Stimulated activated CD4-positive, alpha-beta T cell treated with anti-CD3 and anti-CD28 coated beads, Interleukin-2, amount 100 ng/mL, for 24 hours (primary cell): ENCODE measurements at regions not wholly inside any gene's neighbourhood (a gene's known extent, or its start where the extent isn't known, plus 50 kb on each side); places are given as distances from the start of the nearest gene placed in this dataset.
"Not testable (repeated sequence)": the region's sequence is repeated elsewhere in the genome, so short reads cannot be mapped to it uniquely, and the experiment has no call there.

ENCODE experiments used
- DNase-seq, 2 donors: peaks; one replicate each; pipeline ENCODE4 v3.0.0-alpha.2; 2020

DNA sequence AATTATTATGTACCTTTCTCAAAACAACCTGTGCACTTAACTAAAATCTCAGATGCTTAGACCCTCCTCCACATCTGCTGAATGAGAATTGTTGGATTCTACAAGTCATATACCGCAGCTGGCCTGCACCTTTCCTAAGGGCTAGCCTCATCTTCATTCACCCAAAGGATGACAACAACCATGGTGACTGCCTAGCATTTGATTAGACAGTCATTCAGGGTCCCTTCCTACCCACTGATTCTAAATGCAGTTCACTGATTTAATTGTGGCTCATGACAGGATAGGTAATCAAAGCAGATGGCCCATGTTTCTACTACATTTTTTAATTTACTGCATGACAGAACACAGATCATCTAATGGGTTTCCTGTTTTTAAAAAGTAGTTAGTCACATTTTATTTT, 551.9 kb upstream of the SLC10A2 start:
- no peak for DNase-seq

DNA sequence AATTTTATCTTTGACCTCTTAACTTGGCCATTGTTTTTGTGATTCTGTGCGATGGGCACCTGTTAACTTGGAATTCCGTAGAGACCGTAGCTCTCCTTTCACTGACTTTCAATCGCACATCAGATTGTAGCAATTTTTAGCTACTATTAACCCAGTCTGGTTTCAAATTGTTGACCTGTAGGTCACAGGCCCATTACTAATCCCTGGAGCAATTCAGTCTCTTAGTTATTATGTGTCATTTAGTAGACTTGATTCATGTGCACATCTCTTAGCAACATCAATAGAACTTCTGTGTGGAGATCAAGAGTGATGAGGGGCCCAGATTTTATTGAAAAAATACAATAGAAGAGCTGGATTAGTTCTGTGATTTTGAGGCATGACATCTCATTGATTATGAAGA, 549.6 kb upstream of the SLC10A2 start:
- DNase-seq: no peak

DNA sequence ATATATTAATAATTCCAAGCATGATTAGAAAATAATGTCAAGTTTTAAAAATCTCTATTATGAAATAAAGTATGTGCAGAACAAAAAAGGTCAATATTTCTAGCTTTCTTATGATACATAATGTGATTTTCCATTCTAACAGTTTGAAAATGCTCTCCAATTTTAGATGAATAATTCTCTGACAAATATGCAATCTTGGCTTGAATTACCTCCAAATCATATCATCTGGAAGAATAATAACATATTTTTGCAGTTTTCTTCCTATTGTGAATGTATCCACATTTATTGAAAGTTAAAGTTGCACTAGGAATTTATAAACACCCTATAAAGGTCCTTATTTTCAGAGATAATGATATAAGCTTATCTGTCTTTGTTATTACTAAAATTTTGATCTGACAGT, 548.5 kb upstream of the SLC10A2 start:
- DNase-seq: no peak

DNA sequence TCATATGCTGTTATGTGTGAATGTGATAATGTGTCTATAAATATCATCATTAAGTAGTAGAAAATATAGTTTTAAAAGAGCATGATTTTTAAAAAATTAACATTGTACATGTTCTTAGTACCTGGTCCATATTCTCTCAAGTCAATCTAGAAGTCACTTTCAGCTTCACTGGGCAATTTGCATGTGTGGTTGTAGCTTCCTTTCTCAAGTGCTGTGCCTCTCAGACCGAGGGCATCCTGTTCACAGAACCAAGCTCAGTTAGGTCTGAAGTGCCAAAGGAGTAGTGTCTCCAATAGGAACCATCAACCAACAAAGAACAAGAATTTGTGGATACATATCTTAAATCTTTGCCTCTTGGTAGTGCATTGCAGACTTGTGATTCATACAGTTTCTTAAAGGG, 541.8 kb upstream of the SLC10A2 start:
- no peak for DNase-seq

DNA sequence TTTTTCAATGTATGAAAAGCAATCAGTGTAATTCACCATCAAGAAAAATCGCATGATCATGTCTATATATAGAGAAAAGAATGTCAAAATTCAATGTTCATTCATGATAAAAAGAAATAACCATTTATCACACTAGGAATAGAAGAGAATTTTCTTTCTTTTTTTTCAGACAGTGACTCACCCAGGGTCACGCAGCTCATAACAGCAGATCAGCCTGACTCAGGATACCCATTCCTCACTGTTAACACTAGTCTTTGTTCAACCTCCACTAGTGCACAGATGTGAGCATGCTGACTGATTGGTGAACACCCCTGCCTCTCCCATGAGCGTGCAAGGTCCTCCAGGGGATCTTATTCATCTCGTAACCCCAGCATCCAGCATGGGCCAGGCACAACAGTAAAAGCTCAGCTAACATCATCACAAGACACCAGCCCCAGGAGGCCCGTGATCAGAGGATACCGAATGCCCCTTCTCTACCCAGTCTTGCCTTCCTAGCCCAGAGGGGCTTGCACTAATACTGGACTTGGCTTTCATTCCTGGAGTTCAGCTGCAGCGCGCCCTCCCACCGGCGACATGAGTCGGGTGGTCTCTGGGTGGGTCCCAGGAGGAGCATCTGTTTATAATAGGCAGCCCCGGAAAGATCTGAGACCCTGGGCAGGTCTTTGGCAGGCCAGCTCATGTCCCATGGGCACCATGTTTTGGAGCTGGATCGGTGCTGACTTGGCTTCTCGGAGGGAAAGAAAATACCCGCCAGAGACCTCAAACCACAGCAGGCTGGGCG, 539.5 kb upstream of the SLC10A2 start:
- DNase-seq: no peak

DNA sequence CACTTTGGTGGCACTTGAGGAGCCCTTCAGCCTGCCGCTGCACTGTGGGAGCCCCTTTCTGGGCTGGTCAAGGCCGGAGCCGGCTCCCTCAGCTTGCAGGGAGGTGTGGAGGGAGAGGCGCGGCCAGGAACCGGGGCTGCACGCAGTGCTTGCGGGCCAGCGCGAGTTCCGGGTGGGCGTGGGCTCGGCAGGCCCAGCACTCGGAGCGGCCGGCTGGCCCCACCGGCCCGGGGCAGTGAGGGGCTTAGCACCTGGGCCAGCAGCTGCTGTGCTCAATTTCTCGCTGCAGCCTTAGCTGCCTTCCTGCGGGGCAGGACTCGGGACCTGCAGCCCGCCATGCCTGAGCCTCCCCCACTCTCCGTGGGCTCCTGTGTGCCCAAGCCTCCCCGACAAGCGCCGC, 533.7 kb upstream of the SLC10A2 start:
- not testable (repeated sequence) for DNase-seq

DNA sequence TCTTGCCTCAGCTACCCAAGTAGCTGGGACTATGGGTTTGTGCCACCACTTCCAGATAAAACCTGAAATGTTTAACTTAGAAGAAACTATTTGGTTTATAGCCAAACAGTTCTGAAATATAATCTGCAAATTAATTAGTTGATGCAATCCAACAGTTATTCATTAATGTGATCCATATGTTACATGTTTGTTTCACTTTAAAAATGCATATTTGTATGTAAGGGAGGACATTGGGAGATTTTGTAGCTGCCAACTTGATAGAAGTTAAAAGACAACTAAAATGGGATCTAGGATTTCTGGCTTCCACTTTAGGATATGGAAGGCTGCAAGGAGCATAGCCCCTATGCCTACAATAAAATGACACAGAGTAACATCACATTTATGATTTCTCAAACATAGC, 532.5 kb upstream of the SLC10A2 start:
- DNase-seq: no peak

DNA sequence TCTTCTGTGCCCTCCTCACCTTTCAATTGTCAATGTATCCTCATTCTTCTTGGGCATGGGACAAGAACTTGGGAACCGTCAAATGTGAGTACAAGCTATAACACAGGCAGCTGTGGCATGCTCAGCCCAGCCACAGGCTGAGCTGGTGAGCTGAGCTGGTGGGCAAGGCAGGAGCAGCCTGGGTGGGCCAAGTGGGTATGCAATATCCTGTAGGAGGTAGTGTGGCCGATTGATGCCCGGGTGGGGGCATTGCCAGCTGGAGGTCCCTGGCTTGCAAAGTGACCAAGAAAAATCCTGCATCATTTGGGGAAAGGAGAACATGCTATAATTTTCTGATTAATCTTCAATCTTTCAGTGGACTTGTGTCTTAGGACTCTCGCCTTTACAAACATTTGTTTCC, 507.2 kb upstream of the SLC10A2 start:
- no peak for DNase-seq

DNA sequence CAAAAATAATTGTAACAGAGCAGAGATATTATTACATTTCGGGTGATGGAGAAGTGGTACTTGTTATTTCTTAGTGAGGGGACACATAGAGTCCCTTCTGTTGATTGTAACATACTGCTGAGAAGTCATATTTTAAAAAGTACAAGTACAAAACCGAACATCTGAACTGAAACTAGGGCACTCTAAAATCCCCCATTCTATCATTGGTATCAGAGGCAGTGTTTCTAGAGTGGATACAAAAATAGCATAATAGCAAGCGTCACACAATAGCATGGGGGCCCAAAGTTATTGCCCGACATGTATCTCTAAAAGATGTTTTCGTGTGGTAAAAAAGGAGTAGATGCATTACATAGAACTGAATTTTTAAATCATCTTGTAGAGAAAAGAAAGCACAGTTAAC, 502.1 kb upstream of the SLC10A2 start:
- DNase-seq: no peak

DNA sequence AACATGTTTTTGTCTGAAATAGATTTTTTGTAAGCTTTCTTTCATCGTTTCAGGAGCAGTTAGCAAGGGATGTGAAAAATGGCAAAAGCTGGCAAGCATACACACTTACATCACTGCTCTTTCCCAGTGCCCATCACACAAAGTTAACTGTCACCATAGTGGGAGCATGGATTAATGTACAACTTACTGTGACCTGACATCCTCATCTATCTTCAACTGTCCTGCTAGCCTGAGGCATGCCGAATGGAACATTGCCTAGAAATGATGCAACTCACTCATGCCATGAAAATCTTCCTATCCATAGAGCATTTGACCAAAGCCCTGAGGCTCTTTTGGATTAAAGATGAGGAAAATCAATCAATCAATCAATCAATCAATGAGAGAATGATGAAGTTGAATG, 491.7 kb upstream of the SLC10A2 start:
- no peak for DNase-seq

DNA sequence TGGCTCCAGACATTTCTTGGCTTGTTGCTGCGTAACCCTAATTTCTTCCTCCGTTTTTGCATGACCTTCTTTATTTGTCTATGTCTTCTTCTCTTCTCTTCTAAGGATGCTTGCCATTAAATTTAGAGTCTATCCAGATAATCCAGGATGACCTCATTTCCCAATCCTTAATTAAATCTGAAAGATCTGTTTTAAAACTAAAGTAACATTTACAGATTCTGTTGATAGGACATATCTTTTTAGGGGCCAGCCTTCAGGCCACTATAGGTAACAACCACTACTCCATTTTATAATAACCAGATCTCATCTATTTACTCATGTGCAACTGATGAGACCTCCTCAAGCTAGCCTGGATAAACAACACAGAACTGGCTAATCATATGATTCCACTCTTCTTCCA, 490.5 kb upstream of the SLC10A2 start:
- no peak for DNase-seq

DNA sequence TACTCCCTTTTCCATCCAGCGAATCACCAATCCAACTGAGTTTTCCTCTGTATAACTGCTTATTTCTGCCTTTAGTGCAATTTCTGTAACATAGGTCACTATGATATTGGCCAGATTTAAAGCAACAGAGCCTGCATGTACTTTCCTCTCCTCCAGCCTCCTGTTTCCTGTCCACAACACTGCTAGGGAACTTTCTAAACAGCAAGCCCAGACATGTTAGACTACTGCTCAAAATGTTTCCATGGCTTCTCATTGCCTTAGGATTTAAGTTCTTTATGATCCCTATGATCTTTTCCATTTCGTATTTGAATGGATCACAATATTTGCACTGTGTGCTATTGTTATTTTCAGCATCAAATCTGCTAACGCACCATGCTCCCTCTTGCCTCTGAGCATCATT, 481.7 kb upstream of the SLC10A2 start:
- no peak for DNase-seq

DNA sequence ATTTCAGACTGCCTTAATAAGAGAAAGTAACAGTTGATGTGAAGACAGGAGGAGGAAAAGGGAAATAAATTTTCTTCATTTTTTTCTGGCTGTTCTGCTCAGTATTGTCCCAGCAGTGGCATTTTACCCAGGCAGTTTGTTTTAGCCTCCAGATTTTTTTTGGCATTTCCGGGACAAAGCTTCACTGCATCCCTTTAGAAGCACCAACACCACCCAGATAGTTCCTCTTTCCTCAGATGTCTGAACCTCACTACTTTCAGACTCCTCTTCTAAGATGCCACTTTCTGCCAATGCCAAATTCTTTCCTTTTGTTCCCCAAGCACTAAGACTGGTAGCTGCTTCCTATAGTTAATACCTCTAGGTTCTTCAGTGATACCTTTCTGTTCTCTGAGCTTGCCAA, 480.1 kb upstream of the SLC10A2 start:
- no peak for DNase-seq

DNA sequence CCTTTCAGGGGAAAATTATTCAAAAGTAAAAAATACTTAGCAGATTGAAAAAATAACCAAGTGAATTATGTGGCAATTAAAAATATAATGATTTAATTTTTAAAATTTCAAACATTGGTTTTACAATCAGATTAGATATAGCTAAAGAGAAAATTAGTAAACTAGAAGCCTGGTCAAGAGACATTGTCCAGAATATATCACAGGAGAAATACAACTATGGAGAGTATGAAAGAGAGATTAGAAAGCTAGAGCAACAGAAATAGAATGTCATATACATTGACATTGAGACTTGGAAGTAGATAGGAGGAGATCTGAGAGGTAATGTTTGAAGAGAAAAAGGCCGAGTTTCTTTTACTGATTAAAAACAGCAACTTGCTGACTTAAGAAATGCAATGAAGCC, 476.4 kb upstream of the SLC10A2 start:
- no peak for DNase-seq

DNA sequence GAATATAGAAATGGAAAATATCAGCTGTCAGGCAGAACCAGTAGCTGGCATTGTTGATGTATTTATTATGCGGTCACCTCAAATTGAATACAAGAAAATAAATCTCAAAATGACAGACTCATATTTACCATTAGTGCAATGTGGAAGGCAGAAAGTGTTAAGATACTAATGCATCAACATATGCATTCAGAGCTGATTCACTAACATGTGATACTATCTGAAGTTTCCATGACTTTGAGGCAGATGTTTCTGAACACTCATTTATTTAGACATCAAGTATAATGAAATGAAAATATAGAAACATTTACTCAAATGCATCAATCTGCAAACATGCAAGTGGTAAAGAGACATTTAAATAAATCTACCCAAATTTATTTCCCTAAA, 474.2 kb upstream of the SLC10A2 start:
- no peak for DNase-seq

DNA sequence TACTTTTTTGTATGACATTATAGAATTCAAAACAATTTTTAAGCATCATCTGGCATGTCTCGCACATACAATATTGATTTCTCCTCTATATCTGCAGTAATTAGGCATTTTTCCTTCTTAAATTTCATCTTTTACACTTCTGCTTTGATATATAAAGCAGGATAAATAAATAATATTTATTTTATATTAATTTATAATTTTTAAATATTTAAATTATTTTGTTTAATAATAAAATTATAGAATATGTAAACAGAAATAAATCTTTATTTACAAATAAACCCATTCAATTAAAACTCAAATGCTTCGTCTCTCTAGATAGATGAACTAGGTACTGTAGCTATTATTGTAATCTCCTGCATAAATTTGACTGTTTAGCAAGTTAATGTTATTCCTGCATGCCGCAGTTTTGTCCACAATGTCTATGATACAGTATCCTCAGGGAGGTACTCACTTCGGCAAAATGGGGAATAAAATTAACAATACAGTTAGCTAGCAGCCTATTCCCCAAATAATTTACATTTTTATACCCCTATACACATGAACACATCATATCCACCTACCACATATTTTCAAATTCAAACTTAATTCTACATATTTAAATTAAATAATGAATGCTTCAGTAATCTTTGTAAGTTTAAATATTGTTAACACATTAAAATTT, 473.6 kb upstream of the SLC10A2 start:
- DNase-seq: no peak

DNA sequence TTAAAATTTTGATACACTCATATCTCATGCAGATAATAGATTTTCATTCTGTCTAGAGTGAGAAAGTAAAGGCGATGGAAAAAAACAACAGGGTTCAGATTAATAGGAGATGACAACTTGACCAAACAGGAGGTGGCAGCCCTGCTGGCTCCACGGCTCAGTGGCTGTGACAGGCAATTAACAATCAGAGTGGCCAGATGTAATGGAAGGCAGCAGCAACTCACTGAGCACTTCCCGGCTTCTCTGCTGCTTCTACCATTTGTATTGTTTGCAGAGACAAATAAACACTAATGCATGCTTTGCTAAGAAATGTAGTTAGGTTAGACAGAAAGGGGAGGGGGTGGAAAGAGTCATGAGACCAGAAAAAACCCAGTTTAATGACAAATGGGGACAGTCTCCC, 473.0 kb upstream of the SLC10A2 start:
- no peak for DNase-seq

DNA sequence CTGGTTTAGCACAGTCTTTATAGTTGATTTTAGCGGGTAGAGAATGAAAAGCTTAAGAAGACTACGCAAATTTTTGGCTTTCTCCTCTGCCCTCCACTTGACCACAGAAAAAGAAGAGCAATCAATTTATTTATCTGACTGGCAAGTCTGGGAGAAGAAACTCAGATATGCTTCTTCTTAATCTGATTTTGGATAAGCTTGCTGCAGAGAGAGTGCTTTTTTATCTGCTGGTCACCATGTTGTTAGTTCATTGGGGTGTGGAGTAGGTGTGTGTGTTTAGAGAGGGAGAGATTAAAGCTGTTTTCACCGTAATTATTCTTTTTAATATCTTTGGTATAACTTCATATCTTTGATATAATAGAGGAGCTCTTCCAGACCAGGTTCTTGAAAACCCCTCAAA, 471.4 kb upstream of the SLC10A2 start:
- no peak for DNase-seq

DNA sequence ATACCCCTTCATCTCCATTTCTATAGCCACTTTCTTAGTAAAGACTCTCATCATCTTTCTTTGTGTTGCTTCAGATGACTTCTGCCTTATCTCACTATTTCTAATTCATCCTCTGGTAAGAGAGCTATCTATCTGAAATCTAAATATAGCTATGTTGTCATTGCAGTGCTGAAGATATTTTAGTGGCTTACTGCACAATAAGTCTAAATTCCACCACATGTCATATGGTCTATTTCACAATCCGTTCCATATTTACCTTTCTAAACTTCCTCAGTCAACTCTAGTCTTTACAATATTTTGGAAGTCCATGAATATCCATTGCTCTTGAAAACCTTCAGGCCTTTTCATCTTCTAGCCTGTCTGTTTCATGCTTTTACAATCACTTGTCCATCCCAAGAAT, 465.1 kb upstream of the SLC10A2 start:
- DNase-seq: no peak

DNA sequence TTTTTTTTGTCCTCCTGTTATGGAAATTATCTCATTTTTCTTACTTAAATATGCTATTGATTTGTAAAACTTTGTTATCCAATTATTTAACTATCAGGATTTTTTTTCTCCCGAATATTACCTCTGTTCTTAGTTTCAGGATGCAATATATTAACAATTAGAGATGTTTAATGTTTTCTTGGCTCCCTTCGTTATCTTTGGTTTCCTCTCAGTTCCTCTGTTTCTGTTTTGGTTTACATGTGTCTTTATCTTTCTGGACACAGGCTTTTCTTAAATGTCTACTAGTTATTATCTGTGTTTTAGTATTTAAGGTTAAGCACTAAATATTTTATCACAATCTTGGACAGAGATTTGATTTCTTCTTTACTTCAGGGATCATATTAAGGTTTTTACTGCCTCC, 462.2 kb upstream of the SLC10A2 start:
- no peak for DNase-seq

DNA sequence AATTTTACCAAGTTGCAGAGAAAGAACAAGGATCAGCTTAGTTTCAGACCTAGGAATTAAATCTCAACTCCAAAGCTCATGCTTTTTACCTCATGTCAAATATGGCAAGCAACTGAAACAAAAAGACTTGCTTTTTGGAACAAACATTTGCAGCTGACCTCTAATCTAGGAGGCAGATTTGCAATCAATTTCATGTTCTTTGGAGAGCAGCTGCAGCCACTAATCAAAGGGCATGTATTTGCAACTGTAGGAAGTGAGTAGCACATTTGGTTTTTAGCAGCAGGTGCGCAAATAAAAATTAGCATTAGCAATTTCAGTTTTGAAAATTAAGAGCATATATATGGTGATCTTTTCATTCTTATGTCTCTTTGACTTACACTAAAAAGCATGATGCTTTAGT, 459.3 kb upstream of the SLC10A2 start:
- DNase-seq: no peak

DNA sequence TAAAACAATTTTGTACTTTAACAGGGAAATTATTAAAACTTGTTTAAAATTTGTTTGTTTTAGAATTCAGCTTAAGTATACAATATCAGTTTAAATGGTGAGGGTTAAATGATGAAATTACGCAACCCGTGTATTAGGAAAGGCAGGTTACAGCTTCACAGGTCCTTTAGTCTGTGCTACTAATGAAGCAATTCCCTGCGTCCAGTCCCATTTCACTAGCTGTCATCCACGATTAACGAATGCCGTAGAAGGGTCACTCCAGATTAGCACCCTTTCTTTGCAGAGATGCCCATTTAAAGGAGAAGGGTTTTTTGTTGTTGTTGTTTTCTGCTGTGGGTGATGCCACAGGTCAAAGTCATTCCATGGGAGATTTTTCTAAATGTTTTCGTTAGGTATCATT, 457.6 kb upstream of the SLC10A2 start:
- no peak for DNase-seq

DNA sequence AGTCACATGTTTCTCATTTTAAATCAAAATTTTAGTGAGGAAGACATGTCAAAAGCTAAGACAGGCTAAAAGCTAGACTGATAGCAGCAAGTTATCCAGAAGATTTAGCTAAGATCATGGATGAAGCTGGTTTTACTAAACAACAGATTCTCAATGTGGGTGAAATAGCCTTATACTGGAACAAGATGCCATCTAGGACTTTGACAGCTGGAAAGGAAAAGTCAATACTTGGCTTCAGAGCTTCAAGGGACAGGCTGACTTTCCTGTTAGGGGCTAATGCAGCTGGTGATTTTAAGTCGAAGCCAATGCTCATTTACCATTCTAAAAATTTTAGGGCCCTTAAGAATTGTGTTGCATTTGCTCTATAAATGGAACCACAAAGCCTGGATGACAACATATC, 455.3 kb upstream of the SLC10A2 start:
- no peak for DNase-seq

DNA sequence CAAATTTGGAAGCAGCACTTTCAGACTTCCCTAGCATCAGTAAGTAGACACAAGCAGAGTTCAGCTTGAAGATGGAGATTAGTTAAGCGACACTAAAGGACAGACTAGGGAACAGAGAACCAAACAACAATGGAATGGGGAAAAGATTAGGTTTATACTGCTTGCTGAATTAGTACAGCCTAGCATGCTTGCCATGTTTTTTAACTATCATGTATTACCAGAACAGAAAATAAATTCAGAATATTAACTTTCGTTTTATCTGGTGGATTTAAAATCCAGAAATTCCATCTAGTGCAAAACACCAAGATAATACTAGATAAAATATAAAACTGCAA, 451.5 kb upstream of the SLC10A2 start:
- DNase-seq: no peak

DNA sequence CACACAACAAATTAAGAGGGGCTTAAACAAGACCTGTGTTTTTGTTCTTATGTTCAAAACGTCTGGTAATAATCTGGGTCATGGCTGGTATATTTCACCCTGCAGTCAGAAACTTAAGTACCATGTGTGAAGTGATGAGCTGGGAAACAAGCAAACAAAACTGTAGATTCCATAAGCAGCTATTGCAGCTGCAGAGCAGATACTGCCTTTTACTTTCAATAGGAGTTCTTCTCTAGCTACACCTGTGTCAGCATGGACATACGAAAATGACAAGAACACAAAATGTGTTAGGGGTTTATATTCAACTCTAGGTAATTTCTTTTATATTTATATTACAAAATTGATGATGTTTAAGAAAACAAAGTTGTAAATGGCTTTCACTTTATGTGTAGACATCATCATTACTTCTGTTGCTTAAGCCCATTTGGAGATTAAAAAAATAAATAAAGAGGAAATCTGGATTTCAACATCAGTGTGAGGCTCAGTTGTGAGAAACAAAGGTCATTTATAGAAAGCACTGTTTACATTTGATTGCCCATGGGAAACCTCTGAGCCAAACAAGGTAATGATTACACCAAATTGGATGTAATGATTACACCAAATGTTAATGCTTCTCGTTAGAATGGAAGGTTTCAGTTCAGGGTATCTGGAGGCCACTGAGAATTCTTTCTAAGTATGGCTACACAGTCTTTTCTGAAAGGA, 451.0 kb upstream of the SLC10A2 start:
- no peak for DNase-seq
